ENCODE measurements at regions not wholly inside any gene's neighbourhood (a gene's known extent, or its start where the extent isn't known, plus 50 kb on each side); places are given as distances from the start of the nearest gene placed in this dataset.
"Not testable (repeated sequence)": the region's sequence is repeated elsewhere in the genome, so short reads cannot be mapped to it uniquely, and the experiment has no call there.

GRCh38 chr7:96827701-96828100, 118.1 kb upstream of the SEM1 start:
- DNase-seq (ENCODE audit: low spot score), result no peak

GRCh38 chr7:96829121-96829520, 119.5 kb upstream of the SEM1 start:
- DNase-seq (ENCODE audit: low spot score), result not testable (repeated sequence)

GRCh38 chr7:96831446-96831845, 121.8 kb upstream of the SEM1 start:
- no peak for DNase-seq (ENCODE audit: low spot score)

GRCh38 chr7:96832092-96832662, 122.5 kb upstream of the SEM1 start:
- DNase-seq (ENCODE audit: low spot score), result no peak

GRCh38 chr7:96833676-96834453, 124.2 kb upstream of the SEM1 start:
- DNase-seq (ENCODE audit: low spot score), result no peak

GRCh38 chr7:96836456-96836855, 126.8 kb upstream of the SEM1 start:
- DNase-seq (ENCODE audit: low spot score), result no peak

GRCh38 chr7:96837593-96837992, 127.9 kb upstream of the SEM1 start:
- no peak for DNase-seq (ENCODE audit: low spot score)

- DNase-seq (ENCODE audit: low spot score), result no peak
Measured at GRCh38 chr7:96838481-96838880, 128.8 kb upstream of the SEM1 start.

- DNase-seq (ENCODE audit: low spot score), result no peak
Measured at GRCh38 chr7:96855139-96855538, 145.5 kb upstream of the SEM1 start.

GRCh38 chr7:96855691-96856090, 146.0 kb upstream of the SEM1 start:
- DNase-seq (ENCODE audit: low spot score), result no peak

GRCh38 chr7:96869538-96869937, 135.8 kb upstream of the DLX6 start:
- no peak for DNase-seq (ENCODE audit: low spot score)

GRCh38 chr7:96870185-96870584, 135.2 kb upstream of the DLX6 start:
- no peak for DNase-seq (ENCODE audit: low spot score)

- DNase-seq (ENCODE audit: low spot score), result no peak
Measured at GRCh38 chr7:96870934-96871333, 134.4 kb upstream of the DLX6 start.

- no peak for DNase-seq (ENCODE audit: low spot score)
Measured at GRCh38 chr7:96887426-96887825, 117.9 kb upstream of the DLX6 start.

GRCh38 chr7:96899108-96899507, 106.2 kb upstream of the DLX6 start:
- no peak for DNase-seq (ENCODE audit: low spot score)

- DNase-seq (ENCODE audit: low spot score), result no peak
Measured at GRCh38 chr7:96901822-96902445, 103.4 kb upstream of the DLX6 start.

- no peak for DNase-seq (ENCODE audit: low spot score)
Measured at GRCh38 chr7:96903906-96904305, 101.4 kb upstream of the DLX6 start.

GRCh38 chr7:96910486-96910885, 94.9 kb upstream of the DLX6 start:
- DNase-seq (ENCODE audit: low spot score), result no peak

- no peak for DNase-seq (ENCODE audit: low spot score)
Measured at GRCh38 chr7:96915029-96915428, 90.3 kb upstream of the DLX6 start.

GRCh38 chr7:96920064-96920463, 85.3 kb upstream of the DLX6 start:
- DNase-seq (ENCODE audit: low spot score), result no peak

- no peak for DNase-seq (ENCODE audit: low spot score)
Measured at GRCh38 chr7:96920713-96921112, 84.6 kb upstream of the DLX6 start.

- DNase-seq (ENCODE audit: low spot score), result peak; percentile 3
Measured at GRCh38 chr7:96921231-96921630, 84.1 kb upstream of the DLX6 start.

GRCh38 chr7:96921771-96922170, 83.6 kb upstream of the DLX6 start:
- no peak for DNase-seq (ENCODE audit: low spot score)
